SU-DHL-6 (cell line): ENCODE measurements at regions not wholly inside any gene's neighbourhood (a gene's known extent, or its start where the extent isn't known, plus 50 kb on each side); places are given as distances from the start of the nearest gene placed in this dataset.

ENCODE experiments used
- H2AFZ ChIP-seq: fragments of 200-600 bp; sonication (generic); 2 replicates; pipeline ENCODE4 v1.6.1; 2014; ENCODE audit warnings: low read depth, mild to moderate bottlenecking, moderate library complexity, mixed read lengths, antibody characterized with exemption, low read length; ENCODE audit not compliant: severe bottlenecking
- H3F3A ChIP-seq: fragments of 200-600 bp; shearing (Covaris generic); 2 replicates; pipeline ENCODE4 v1.6.0; 2016; ENCODE audit warnings: antibody characterized with exemption, mild to moderate bottlenecking; ENCODE audit not compliant: insufficient read depth
- H3K27ac ChIP-seq: fragments of 200-600 bp; sonication (generic); 2 replicates; pipeline ENCODE4 v1.5.1; 2016; ENCODE audit warnings: low read depth, mild to moderate bottlenecking, low read length, moderate library complexity, mixed read lengths
- H3K27me3 ChIP-seq: fragments of 200-600 bp; sonication (generic), shearing (Covaris generic); 2 replicates; pipeline ENCODE4 v1.6.0; 2014; ENCODE audit warnings: mild to moderate bottlenecking, low read length
- H3K36me3 ChIP-seq: fragments of 200-600 bp; sonication (generic); 2 replicates; pipeline ENCODE4 v1.6.1; 2014; ENCODE audit warnings: mild to moderate bottlenecking, low read length, mixed read lengths
- H3K4me2 ChIP-seq: fragments of 300-600, 200-600 bp; shearing (Covaris generic), sonication (generic); 2 replicates; pipeline ENCODE4 v1.6.0; 2014; ENCODE audit warnings: low read length, low read depth, mild to moderate bottlenecking; ENCODE audit not compliant: poor library complexity, severe bottlenecking
- H3K4me3 ChIP-seq: fragments of 200-600 bp; sonication (generic); 2 replicates; pipeline ENCODE4 v1.5.1; 2014; ENCODE audit warnings: antibody characterized with exemption, low read length, mild to moderate bottlenecking, mixed read lengths; ENCODE audit not compliant: insufficient read depth, poor library complexity, severe bottlenecking
- H3K79me2 ChIP-seq: fragments of 200-600 bp; sonication (generic); 2 replicates; pipeline ENCODE4 v1.6.1; 2014; ENCODE audit warnings: mild to moderate bottlenecking, low read length, moderate library complexity; ENCODE audit not compliant: insufficient read depth
- H3K9ac ChIP-seq: fragments of 200-600 bp; sonication (generic); 2 replicates; pipeline ENCODE4 v1.7.0; 2014; ENCODE audit warnings: mild to moderate bottlenecking, low read length
- H3K9me2 ChIP-seq: fragments of 200-600 bp; sonication (generic); replicated peaks from 2 replicates; pipeline ENCODE4 v1.6.1; 2014; ENCODE audit warnings: low read length; ENCODE audit not compliant: insufficient read depth
- H3K9me3 ChIP-seq: fragments of 200-600 bp; sonication (generic); 2 replicates; pipeline ENCODE4 v1.6.1; 2014; ENCODE audit warnings: low read length, mixed read lengths; ENCODE audit not compliant: insufficient read depth
- H4K20me1 ChIP-seq: fragments of 200-600 bp; sonication (generic); 2 replicates; pipeline ENCODE4 v1.6.1; 2014; ENCODE audit warnings: low read depth, mild to moderate bottlenecking, antibody characterized with exemption, low read length, moderate library complexity, mixed read lengths
- EZH2phosphoT487 ChIP-seq: fragments of 200-600 bp; sonication (generic), shearing (Covaris generic); conservative IDR thresholded peaks from 2 replicates; pipeline ENCODE4 v1.6.1; 2018; ENCODE audit warnings: mild to moderate bottlenecking, antibody characterized with exemption, low read length, moderate library complexity, mixed read lengths
- TF ChIP-seq, protein P1 (sequence below): fragments of 200-600 bp; sonication (generic); IDR thresholded peaks from one replicate; pipeline ENCODE4 v1.5.1; 2017; ENCODE audit warnings: antibody characterized with exemption, mild to moderate bottlenecking, low read length, moderate library complexity; ENCODE audit not compliant: insufficient read depth, poor library complexity, severe bottlenecking

DNA sequence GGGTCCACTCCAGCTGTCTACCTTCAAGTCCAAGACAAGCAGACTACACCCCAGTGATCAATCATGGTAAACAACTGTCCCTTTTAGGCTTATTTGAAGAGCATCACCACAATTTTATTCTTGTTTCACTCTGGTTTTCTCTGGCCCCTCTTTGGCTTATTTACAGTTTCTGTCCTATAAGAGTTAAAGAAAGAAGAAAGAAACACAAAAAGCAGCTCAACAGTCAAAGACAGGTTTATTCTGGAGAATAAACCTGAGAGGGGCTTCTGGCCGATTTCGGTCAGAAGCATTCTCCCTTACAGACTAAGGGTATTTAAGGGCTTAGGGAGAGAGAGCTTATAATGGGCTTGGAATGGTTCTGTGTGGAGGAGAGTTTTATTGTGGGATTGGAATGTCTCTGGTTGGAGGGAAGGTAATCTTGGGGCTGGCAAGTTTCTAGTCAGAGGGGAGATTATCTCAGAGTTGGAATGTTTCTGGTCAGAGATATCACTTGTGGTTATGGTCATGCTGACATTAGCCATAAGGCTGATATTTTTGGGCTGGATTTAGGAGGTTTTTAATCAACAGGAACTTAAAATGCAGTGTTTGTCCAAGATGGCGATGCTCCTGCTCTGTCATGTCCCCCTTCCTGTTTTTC, 161.0 kb downstream of the URB2 start:
- Histone ChIP-seq H3K4me3 (no peak overlapping the region), H3K27ac (no peak overlapping the region), H3K36me3 (no peaks in the 10 kb centered on the region), H3K79me2 (no peaks in the 10 kb centered on the region), H3K9ac (no peak overlapping the region), H3K9me3 (no peaks in the 10 kb centered on the region), H3K9me2 (no peaks in the 10 kb centered on the region), H3K4me2 (no peak overlapping the region), H3F3A (no peaks in the 10 kb centered on the region), H3K27me3 (no peaks in the 10 kb centered on the region), H4K20me1 (no peaks in the 10 kb centered on the region), H2AFZ (no peak overlapping the region)
- TF ChIP-seq EZH2phosphoT487, result no peak
- TF ChIP-seq, protein P1, sequence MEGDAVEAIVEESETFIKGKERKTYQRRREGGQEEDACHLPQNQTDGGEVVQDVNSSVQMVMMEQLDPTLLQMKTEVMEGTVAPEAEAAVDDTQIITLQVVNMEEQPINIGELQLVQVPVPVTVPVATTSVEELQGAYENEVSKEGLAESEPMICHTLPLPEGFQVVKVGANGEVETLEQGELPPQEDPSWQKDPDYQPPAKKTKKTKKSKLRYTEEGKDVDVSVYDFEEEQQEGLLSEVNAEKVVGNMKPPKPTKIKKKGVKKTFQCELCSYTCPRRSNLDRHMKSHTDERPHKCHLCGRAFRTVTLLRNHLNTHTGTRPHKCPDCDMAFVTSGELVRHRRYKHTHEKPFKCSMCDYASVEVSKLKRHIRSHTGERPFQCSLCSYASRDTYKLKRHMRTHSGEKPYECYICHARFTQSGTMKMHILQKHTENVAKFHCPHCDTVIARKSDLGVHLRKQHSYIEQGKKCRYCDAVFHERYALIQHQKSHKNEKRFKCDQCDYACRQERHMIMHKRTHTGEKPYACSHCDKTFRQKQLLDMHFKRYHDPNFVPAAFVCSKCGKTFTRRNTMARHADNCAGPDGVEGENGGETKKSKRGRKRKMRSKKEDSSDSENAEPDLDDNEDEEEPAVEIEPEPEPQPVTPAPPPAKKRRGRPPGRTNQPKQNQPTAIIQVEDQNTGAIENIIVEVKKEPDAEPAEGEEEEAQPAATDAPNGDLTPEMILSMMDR, result no peak

DNA sequence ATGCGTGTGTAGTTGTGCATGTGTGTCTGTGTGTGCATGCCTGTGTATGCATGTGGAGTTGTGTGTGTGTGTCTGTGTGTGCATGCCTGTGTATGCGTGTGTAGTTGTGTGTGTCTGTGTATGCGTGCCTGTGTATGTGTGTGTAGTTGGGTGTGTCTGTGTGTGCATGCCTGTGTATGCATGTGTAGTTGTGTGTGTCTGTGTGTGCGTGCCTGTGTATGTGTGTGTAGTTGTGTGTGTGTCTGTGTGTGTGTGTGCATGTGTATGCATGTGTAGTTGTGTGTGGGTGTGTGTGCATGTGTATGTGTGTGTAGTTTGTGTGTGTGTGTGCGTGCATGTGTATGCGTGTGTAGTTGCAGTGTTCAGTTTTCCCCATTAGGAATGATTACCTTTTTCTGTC, 162.0 kb downstream of the URB2 start:
- H3K9me2 ChIP-seq, result no peaks in the 10 kb centered on the region
- H3K4me2 ChIP-seq, result no peak overlapping the region
- H3K27me3 ChIP-seq, result no peaks in the 10 kb centered on the region
- no peaks in the 10 kb centered on the region for H4K20me1 ChIP-seq
- no peaks in the 10 kb centered on the region for H3K9me3 ChIP-seq
- no peaks in the 10 kb centered on the region for H3F3A ChIP-seq
- no peak overlapping the region for H2AFZ ChIP-seq
- no peak overlapping the region for H3K4me3 ChIP-seq
- TF ChIP-seq, protein P1, result no peak
- TF ChIP-seq EZH2phosphoT487, result no peak
- no peaks in the 10 kb centered on the region for H3K79me2 ChIP-seq
- no peak overlapping the region for H3K27ac ChIP-seq
- no peak overlapping the region for H3K9ac ChIP-seq
- no peaks in the 10 kb centered on the region for H3K36me3 ChIP-seq

DNA sequence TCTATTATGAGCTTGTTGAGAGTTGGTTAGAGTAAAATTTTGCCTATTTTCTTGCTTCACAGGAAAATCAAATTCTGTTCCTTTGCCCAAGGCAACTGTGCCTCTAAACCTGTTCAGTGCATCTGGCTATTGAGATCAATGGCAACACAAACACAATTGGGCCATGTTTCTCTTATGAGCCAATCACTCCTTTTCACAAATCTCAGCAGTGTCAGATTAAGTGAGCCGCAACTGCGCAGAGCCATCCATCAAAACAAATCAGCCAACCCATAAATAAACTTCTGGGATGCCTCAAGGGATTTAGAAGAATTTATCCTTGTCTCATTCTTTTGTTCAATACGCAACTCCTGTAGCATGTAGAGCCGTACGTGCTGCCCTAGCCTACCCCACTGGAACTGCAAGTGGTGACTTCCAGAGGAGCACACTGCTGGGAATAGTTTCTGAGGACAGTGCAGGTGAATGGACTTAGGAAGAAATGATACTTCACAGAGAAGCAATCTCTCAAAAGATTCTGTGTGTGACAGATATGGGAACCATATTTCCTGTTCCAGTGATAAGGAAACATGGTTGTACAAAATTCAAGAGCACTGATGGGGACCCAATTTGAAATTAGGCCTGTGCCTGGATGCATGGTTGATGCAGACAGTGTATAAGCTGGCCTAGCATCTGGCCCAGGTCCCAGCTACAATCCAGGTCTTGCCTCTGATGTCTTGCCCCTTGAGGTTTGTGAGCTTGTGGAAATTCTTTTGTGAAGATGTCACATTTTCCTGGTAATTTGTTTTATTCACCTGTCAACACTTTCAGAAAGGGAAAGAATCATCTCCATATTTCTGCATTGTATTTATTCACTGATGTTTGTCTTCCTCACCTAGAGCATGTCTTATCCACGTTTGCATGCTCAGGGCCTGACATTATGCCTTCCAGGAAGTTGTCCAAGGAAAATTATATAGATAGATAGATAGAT, 166.2 kb downstream of the URB2 start:
- Histone ChIP-seq H3K27ac (no peak overlapping the region), H2AFZ (no peak overlapping the region), H3K9ac (no peak overlapping the region), H3K36me3 (no peaks in the 10 kb centered on the region), H3K9me3 (no peaks in the 10 kb centered on the region), H3K4me3 (no peak overlapping the region), H3F3A (no peaks in the 10 kb centered on the region), H3K79me2 (no peaks in the 10 kb centered on the region), H3K9me2 (no peaks in the 10 kb centered on the region), H4K20me1 (no peaks in the 10 kb centered on the region), H3K27me3 (no peaks in the 10 kb centered on the region), H3K4me2 (no peak overlapping the region)
- TF ChIP-seq EZH2phosphoT487, result no peak
- TF ChIP-seq, protein P1, result no peak
